Kidney epithelial cell (primary cell): ENCODE measurements at regions not wholly inside any gene's neighbourhood (a gene's known extent, or its start where the extent isn't known, plus 50 kb on each side); places are given as distances from the start of the nearest gene placed in this dataset.

Experiments used
- DNase-seq: peaks from one replicate; pipeline ENCODE4 v3.0.0-alpha.2; 2010; ENCODE audit warnings: low read depth
- H3K27me3 ChIP-seq: 2 replicates; pipeline ENCODE4 v1.6.0; 2011; ENCODE audit warnings: low read length; ENCODE audit not compliant: control insufficient read depth, insufficient read depth
- H3K36me3 ChIP-seq: 2 replicates; pipeline ENCODE4 v1.5.1; 2011; ENCODE audit warnings: low read length; ENCODE audit not compliant: control insufficient read depth, insufficient read depth
- H3K4me3 ChIP-seq: 2 replicates; pipeline ENCODE4 v1.5.1; 2011; ENCODE audit warnings: low read depth, mild to moderate bottlenecking, control low read depth, low read length
- TF ChIP-seq, protein P1 (sequence below): IDR thresholded peaks from 2 replicates; pipeline ENCODE4 v1.5.1; 2011; ENCODE audit warnings: mild to moderate bottlenecking, moderate library complexity, low read length, control low read depth, inconsistent platforms; ENCODE audit not compliant: insufficient read depth, poor library complexity, severe bottlenecking

DNA sequence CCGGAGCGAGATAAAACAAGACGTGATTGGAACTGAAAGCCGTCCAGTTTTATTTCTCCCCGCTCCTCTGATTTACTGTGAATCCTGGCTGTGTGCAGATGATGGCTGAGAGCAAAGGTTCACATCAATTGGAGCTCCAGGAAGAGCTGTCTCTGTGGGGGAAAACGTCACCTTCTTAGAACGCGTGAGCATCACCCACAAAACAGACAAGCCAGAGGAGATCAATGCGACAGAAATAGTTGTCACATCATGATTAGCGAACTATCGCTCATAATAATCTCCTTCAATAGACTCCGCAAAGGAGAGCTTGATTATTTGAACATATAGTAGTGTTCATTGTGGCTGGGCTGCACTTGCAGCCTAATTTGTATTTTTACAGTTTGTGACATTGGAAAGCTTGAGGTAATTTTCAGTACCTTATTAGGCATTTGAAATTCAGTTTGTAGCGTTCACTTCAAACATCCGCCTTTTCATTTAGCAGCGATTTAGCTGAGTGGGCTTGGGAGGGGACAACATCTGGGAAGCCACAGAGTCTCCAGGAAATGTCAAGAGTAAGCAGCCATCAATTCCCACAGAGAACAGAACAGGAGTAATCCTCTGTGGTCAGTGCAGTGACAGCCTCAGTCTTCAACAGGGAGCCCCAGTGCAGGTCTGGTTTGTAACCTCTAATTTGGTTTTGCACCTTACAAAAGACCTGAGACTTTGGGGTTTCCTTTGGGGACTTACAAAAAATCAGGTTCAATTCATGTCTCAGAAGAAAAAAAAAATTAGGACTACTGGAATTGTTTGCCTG lies 276.8 kb upstream of the PFKP start:
- TF ChIP-seq, protein P1, sequence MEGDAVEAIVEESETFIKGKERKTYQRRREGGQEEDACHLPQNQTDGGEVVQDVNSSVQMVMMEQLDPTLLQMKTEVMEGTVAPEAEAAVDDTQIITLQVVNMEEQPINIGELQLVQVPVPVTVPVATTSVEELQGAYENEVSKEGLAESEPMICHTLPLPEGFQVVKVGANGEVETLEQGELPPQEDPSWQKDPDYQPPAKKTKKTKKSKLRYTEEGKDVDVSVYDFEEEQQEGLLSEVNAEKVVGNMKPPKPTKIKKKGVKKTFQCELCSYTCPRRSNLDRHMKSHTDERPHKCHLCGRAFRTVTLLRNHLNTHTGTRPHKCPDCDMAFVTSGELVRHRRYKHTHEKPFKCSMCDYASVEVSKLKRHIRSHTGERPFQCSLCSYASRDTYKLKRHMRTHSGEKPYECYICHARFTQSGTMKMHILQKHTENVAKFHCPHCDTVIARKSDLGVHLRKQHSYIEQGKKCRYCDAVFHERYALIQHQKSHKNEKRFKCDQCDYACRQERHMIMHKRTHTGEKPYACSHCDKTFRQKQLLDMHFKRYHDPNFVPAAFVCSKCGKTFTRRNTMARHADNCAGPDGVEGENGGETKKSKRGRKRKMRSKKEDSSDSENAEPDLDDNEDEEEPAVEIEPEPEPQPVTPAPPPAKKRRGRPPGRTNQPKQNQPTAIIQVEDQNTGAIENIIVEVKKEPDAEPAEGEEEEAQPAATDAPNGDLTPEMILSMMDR: no peak
- Histone ChIP-seq H3K27me3 (no peaks in the 10 kb centered on the region), H3K4me3 (no peak overlapping the region), H3K36me3 (no peaks in the 10 kb centered on the region)
- DNase-seq: no peak

DNA sequence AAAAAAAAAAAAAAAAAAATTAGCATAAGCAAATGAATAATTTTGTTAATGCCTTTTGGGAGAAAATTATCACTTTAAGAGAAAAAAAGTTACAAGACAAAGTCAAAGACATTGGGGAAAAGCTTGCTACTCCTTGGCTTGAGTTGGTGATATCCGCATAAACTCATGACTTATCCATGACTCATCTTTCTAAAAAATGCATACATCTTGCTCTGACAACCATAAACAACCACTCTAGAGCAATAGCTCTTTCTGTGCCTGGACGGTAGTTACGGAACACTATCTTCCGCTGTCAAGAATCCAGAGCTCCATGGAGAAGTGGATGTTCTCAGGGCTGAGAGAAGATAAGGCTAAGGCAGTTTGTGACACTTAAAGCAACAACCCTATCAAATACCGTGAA lies 281.1 kb upstream of the PFKP start:
- H3K4me3 ChIP-seq: no peak overlapping the region
- TF ChIP-seq, protein P1: no peak

DNA sequence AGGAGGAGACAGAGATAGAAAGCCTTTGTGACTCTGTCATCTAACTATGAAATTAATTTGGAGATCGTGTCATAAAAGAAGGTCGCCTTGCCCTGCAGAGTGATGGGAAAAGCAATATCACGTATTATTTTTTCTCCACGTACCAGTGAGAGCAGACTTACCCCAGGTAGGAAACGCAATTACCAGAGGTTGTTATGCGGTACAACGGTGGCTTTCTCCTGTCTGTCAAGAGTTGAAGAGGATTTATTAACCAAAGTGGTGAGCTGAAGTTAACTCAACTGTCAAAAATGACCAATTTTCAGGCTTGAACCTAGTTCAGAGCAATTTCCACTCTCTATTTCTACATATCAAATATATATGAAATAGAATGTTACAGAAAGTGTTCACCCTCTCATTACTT lies 282.6 kb upstream of the PFKP start:
- DNase-seq: no peak
- Histone ChIP-seq H3K27me3 (no peaks in the 10 kb centered on the region), H3K36me3 (no peaks in the 10 kb centered on the region), H3K4me3 (no peak overlapping the region)
- TF ChIP-seq, protein P1: no peak

More for the DNA sequence above, 281.1 kb upstream of the PFKP start:
- Histone ChIP-seq H3K27me3 (no peaks in the 10 kb centered on the region), H3K36me3 (no peaks in the 10 kb centered on the region)
- DNase-seq: no peak

DNA sequence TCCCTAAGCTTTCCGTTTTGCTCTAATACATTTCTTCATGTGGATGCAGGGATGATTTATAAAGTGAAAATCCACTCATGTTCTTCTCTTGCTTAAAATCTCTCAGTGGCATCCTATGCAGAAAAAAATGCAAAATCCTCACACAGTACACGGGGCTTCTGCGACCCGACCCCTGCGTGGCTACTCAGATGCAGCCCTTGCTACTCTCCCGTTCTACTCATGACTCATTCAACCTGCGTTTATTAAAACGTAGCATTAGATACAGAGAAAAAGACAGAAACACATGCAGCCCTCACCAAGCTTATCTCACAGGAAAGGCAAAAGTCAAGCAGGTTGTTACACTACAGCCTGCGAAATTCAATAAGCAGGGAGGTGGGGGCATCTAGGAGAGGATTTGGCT lies 284.4 kb upstream of the PFKP start:
- no peaks in the 10 kb centered on the region for H3K27me3 ChIP-seq
- no peaks in the 10 kb centered on the region for H3K36me3 ChIP-seq
- no peak for DNase-seq
- H3K4me3 ChIP-seq: no peak overlapping the region
- TF ChIP-seq, protein P1: no peak

DNA sequence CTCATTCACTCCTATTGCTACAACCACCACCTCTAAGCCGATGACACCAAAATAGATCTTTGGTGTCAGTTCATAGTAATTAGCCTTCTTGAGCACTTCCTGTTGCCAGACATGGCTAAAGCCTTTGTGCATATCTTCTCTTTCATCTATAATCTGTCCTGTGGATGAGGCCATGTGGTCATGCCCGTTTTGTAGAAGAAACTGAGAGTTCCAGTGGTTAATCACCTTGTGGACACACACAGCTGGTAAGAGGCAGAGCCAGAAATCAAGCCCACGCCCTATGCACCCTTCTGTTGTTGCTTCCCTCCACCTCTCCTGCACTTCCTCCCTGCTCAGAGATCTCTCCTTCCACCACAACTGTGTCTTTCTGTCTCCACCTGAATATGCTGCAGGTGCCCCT lies 285.1 kb upstream of the PFKP start:
- H3K27me3 ChIP-seq: no peaks in the 10 kb centered on the region
- DNase-seq: no peak
- no peak overlapping the region for H3K4me3 ChIP-seq
- H3K36me3 ChIP-seq: no peaks in the 10 kb centered on the region
- TF ChIP-seq, protein P1: no peak

DNA sequence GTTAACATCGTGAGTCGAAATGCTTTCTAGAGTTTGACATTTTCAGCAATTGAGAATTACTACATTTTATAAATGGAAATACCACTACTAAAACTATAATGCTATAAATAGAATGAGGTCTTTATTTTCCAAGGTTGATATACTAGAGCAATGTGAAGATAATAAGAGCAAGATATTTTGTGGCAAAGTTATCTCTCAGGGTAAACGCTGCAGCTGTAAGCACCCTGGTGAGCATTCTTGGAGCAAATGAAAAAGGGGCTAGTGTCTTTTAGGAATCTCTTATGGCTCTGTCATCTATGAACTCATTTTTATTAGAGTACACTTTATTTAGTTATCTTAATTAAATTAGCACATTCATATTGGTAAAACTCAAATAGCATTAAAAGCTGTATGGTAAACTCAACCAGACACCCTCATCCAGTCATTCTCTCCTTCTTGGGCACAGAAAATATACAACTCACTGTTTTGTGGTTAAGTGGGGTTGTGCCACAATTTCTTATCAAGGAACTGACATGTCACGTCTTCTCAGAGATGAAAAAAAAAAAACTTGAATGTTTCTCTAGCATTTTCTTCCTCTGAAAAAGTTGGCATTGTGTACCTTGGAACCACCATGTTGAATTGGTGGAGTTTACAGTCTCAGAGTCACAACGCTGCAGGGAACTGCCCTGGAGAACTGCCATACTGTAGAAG lies 289.5 kb upstream of the PFKP start:
- DNase-seq: no peak
- TF ChIP-seq, protein P1: no peak
- peaks cover 20% of the 10 kb centered on the region for H3K27me3 ChIP-seq
- no peaks in the 10 kb centered on the region for H3K36me3 ChIP-seq
- H3K4me3 ChIP-seq: no peak overlapping the region
